ENCODE measurements at regions not wholly inside any gene's neighbourhood (a gene's known extent, or its start where the extent isn't known, plus 50 kb on each side); places are given as distances from the start of the nearest gene placed in this dataset.

GRCh38 chr15:95324656-95325055, 1005.8 kb upstream of the NR2F2 start:
- TF ChIP-seq, protein P1, sequence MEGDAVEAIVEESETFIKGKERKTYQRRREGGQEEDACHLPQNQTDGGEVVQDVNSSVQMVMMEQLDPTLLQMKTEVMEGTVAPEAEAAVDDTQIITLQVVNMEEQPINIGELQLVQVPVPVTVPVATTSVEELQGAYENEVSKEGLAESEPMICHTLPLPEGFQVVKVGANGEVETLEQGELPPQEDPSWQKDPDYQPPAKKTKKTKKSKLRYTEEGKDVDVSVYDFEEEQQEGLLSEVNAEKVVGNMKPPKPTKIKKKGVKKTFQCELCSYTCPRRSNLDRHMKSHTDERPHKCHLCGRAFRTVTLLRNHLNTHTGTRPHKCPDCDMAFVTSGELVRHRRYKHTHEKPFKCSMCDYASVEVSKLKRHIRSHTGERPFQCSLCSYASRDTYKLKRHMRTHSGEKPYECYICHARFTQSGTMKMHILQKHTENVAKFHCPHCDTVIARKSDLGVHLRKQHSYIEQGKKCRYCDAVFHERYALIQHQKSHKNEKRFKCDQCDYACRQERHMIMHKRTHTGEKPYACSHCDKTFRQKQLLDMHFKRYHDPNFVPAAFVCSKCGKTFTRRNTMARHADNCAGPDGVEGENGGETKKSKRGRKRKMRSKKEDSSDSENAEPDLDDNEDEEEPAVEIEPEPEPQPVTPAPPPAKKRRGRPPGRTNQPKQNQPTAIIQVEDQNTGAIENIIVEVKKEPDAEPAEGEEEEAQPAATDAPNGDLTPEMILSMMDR (IDR thresholded peaks at IDR 0.05), result no peak
- TF ChIP-seq POLR2A (IDR thresholded peaks at IDR 0.05), result no peak

Data from body of pancreas (tissue), 4 donors.